ENCODE measurements at regions not wholly inside any gene's neighbourhood (a gene's known extent, or its start where the extent isn't known, plus 50 kb on each side); places are given as distances from the start of the nearest gene placed in this dataset.

DNA sequence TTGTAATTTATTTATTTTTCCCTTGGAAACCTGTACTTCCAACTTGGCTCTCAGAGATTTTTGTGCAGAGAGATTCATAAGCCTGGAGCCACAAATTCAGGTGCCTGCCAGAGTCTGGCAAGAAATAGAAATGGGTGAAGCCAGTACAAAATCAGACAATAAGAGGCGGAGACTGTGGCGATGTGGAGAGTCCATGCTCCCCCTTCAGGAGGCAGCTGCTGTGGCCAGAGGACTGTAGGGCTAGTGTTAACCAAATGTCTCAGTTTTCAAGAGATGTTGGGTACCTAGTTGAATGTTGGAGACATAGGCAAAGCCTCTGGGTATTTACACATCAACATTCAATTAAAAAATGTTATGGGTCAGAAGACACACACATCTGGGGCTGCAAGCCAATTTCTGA is 208.6 kb downstream of the PSAT1 start:
- no peak for DNase-seq

DNA sequence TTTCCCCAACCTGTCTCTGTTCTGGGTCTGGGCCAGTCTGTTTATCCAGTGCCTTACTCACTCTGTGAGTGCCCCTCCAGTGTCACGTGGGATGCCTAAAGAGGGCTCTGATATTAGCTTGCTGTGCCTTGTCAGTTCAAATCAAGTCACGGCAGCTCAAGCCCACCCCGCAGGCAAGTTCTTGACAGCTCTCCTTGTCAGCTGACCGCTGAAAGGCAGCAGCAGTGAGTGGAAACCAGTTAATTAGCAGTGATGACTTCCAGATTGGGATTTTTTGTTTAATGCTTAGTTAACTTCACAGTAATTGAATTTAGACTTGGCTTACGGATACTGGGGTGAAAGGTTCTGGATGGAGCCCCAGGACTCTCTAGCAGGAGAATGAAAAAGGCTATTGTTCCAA is 210.1 kb downstream of the PSAT1 start:
- DNase-seq: no peak

DNA sequence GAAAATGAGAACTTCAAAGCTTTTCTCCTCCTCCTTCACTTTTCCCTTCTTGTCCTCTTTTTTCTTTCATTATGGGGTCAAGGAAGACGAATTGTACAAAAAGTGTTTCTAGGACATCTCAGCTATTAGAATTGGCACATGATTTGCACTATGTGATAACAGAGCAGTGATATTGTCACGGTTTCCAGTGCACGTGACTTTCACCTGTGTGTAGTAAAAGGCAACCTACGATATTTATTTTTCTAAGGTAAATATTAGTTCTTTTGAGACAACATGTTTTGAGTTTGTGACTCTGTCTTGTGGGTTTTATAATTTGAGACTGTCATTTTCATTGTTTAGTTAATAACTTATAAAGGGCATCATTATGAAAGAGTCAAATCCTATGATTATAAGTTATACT is 213.1 kb downstream of the PSAT1 start:
- DNase-seq: no peak

DNA sequence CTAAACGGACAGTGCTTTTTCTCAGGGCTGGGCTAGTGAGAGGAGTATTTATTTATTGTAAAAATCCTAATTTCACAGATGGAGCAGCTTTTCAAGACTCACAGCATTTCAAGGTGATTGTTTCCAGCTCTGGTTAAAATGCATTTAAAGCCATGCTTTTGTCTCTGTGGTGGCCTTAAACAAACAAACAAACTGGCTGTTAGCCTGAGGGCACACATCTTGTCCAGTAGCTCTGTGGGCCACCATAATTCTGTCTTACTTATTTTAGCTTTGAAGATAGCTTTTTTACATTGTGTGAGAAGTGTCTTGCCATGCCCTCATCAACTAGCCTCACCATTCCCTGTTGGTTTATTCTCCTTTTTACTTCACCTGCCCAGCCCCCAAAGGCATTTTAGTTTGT is 218.2 kb downstream of the PSAT1 start:
- DNase-seq: no peak

DNA sequence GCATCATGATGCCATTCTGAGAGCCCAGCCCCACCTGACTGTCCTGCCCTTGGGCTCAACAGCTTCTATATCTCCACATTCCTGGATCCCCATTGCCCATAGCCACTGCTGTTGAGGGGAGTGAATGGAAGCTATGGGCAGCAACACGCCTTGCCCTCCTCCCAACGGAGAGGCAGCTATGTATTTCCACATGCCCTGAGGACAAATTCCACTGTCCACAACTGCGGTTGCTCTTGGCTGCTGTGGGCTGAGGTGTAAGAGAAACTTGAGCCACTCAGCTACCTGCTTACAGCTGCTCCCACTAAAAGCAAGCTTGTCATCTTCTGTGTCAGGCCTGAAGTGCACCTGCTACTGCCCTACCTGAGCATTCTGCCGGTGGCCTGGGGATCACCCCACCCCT is 222.9 kb downstream of the PSAT1 start:
- no peak for DNase-seq

DNA sequence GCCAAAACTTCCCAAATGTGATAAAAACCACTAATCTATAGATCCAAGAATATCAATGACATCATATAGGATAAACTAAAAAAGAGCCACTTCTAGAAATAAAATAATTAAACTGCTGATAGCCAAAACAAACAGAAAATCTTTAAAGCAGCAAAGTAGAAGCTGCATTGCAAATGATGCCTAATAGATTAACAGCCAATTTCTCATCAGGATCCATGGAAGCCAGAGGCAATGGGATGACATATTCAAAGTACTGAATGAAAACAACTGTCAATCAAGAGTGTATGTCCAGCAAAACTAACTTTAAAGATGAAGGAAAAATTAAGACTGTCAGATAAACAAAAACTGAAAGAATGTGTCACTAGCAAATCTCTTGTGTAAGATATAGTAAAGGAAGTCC is 224.8 kb downstream of the PSAT1 start:
- no peak for DNase-seq

DNA sequence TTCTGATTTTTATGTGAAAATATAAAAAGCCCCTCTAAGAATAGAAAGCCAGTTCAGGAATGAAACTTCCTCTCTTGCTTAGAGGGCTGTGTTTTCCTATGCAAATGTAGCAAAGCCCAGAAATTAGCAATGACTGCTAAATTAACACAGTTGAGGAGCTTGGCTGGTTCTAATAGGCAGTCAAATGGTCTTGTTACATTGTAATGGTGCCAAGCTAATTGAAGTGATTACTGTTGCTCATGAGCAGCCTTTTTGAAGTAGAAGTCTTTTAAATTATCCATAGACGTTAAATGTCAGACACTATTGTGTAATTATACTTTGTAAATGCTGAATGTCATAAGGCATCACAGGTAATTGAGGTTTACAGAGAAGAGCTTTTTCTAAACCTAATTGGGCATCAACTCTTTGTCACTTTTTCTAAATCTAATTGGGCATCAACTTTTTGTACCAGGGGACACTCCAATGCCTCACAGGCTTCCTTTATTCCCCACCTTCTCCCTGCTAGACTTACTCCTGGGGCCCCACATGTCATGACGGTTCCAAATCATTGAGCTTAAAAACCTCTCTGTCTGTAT is 229.1 kb downstream of the PSAT1 start:
- DNase-seq: no peak

DNA sequence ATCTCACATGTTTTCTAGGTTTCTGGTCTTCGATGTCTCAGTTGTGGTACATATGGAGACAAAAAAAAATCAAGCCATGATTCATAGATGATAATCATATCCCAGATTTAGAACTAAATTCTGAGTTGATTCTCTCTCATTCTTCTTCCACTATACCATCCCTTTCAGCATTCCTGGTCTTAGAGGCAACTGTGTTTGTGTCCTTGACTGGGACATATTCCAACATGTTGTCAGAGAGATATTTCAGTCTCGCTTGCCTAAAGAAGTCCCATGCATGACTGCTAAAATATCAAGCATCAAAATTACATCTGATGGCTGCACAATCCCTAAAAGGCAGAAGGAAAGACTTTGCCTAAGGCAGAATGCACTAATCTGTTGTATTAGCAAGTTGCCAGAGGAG is 236.6 kb downstream of the PSAT1 start:
- peak; percentile 61 for DNase-seq

DNA sequence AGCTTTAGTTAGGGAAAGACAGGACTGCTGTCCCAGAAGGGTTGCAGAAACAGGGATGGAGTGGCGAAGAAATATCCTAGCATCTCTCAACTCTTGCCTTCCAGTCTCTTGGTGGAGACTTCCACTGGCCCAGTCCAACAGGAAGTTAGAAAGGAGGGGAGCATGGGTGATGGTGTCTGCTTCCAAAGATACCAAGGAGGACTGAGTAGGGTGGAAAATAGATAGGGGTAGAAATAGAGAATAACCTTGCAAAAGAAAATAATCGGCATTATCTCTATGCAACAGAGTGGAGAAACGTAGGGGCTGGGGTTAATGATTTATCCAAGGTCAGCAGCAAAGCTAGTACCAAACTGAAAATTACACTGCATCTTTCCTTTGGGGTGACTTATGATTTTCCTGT is 242.3 kb downstream of the PSAT1 start:
- DNase-seq: no peak

DNA sequence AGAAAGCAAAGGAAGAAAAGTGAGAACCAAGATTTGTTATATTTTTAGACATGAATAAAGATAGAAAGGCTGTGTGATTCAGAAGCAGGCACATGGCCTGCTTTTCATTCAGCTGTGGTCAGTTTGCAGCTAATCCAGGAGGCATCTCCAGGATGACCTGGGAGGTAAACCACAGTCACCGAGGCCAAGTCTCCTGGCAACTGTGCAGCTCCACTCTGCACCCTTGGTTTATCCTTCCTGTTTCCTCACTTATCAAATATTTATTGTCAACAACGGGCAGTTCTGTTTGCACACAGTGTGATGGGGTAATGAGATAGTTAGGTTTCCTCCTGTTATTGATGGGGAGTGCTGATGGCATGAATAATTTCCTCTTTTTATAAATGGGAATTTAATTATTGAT is 243.0 kb downstream of the PSAT1 start:
- peak; percentile 70 for DNase-seq

DNA sequence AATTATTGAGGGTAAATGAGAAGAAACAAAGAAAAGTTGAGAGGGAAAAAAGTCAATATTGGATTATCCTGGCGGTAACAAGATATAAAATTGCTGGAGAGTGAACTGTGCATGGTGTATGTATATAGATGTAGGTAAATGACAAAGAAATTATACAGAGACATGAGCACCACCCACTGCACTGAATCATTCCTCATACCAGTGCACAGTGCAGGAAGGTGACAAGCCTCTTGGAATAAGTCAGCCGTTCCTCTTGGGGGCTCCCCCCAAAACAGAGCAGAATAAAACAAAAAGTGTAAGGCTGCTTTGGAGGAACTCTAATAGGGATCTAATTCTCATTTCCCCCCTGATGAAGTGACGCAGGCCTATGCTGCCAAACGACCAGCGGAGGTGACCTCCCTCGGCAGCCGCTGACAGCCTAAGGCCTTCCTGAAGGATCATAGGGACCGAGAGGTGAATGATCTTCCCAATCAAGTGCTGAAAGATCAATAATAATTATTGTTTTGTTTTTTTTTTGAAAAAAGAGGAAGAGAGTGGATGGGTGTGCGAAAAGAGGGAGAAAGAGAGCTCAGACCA is 245.0 kb downstream of the PSAT1 start:
- no peak for DNase-seq

DNA sequence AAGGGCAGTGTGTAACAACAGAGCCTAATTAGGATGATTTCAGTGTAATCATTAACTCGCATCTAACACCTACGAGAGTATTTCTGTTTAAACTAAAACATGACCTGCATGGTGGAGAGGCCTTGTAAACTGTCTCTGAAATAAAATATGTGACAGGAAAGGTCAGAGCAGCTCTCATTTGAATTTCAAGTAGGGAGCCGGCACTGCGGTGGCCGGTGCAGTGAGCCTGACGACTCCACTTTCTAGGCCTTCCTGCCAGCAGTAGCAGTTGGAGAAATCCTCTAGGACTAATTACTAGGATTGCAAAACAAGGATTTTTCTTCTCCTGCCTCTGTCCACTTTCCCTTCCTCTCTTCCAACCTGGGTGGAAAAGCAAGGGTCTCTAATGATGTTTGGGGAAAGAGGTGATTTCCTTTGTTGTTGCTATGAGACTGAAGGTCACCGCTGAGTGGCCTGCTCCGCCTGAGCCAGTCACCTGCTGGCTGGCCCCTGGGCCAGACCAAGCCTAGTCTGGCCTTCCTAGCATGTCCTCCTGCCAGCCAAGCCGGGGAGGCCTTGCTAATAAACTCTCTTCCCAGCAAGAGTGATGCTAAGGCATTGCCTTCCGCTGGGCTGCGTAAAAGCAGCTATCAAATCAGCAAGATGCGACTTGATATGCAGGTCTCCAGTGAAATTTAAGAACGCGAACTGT is 245.7 kb downstream of the PSAT1 start:
- DNase-seq: no peak

DNA sequence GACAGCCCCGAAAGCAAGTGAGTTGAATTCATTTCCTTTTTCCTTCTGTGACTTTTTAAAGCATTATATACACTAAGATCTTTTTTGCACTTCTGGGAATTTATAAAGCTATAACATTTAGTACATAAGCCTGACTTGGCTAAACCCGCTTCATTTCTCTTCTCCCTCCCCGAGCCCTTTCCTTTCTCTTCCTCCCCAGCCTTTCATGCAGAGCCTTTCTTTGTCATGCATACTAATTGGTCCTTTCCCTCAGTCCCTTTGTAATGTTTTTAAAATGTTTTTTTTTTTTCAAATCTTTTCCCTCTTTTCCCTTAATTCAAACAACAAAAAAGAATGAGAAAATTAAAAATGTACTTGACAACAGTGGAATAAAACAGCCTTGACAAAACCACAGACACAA is 246.4 kb downstream of the PSAT1 start:
- DNase-seq: no peak

DNA sequence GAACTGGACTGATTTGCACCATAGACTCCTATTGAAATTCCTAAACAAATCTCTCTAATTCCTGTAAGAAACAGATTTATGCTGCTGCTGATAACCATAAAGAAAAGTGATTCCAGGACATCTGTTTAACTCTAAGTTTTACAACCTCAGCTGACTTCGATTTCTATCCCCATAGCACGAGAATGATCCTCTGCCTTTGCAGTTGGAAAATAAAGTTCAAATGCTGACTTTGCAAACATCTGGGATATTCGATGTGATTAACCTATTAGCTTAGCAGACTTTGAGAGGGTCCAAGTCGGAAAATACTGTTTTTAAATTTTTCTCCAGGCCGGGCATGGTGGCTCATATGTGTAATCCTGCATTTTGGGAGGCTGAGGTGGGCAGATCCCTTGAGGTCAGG is 247.3 kb downstream of the PSAT1 start:
- DNase-seq: no peak

DNA sequence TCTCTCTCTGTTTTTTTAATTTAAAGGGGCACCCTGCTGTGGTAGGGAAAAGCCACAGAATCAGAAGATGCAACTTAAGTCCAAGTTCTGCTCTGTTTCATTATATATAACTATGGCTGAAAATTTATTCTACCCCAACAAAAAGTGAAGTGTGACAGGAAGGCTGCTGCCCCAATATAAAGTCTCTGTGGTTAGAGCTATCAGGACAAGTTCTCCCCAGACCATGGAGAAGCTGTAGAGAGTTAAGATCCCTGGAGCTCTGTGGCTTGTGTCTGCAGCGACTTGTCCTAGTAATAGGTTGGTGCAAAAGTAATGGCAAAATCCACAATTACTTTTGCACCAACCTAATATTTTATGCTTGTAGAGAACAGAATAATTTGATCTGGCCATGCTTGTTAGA is 250.9 kb downstream of the PSAT1 start:
- DNase-seq: no peak

DNA sequence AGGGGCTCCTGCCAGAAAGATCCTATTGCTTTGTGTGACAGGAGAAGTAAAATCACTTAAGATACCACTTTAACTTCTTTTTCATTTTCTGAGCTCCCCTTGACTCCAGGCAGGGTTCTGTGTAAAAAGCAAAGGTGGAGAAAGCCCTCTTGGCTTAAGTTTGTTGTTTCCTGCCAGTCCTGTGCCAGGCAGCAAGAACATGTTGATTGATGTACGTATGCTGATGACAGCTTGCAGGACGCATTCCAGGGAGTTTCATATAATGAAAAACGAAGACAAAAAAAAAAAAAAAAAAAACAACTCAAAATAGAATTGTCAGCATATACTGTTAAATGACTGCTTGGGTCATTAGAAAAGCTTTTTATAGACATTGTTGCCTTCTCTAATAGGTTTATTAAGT is 251.7 kb downstream of the PSAT1 start:
- DNase-seq: no peak

DNA sequence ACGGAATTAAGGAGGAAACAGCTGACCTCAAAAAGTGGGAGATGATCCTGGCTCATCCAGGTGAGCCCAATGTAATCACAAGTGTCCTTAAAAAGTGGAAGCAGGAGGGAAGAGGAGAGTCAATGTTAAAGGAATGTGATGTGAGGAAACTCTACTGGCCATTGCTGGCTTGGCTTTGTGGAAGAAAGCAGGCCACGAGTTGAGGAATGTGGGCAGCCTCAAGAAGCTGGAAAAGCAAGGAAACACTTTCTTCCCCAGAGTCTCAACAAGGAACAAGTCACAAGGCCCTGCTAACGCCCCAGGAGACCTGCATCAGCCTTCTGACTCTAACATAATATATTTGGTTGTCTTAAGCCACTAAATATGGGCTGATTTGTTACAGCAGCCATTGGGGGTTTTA is 252.8 kb downstream of the PSAT1 start:
- DNase-seq: peak; percentile 31

DNA sequence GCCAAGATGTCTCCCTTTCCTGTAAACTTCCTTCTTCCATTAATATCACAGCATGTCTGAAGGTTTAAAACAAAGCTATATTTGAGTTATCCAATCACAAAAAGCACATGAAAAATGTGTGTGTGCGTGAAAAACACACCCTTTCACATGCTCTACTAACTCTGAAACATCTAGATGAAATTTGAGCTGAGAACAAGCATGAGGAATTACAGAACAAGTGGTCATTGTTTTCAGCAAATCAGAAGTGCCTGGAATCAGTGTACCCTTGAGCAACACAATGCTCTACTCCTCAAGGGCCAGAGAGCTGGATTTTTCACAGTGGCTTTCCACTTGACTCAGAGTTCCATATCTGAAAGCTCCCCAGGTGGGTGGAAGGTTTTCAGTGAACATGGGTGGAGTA is 255.9 kb downstream of the PSAT1 start:
- DNase-seq: no peak

DNA sequence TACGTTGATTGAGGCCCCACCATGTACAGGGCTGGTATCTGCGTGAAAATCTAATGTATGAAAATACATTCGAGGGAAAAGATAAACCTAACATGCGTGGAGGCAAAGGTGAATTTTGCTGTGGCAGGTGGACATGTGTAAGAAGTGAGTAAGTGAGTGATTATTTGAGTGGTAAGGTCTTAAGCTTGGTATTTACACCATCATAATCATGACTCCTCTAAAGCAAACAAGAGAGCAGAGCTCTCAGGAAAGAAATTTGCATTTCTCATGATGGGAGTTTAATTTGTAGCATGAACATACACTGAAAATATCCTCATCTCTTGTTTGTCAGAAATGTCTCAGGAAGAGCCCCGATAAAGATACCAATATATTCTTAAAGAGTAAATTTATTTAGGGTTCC is 260.6 kb downstream of the PSAT1 start:
- no peak for DNase-seq

DNA sequence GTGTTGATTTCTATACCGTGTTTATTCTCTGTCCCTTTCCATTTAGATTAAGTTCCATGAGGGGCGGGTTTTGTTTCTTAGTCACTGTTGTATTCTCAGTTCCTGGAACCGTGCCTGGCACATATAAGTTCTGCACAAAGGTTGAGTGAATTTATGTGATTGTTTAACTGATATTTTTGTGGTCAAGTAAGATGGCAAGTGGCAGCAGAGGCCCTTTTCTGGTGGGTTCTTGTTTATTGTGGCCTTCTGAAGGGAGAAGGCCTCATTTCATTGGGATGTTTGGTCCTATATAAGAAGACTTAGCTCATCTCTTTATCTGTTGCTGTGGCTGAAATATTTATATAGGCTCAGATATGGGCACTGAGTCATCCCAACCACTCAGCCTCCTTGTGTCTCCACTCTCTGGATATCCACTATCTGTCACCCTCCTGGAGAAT is 262.5 kb downstream of the PSAT1 start:
- DNase-seq: peak; percentile 88

DNA sequence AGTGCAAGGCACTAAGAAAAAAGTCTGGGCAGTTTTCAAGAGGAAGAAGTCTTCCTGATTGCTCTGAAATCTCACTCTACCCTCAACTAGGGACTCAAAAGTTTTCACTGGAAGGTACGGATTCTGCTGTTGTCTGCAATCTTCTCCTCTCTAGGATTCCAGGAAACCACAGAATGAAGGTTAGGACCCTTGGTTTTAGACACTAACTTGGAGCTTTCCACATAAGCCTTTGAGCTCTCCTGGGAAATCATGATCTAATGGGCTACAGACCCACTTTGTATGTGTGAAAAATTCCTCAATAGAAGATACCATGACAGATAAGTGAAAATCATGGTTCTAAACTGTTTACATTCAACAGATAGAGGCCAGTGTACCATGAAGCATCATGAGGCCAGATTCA is 265.1 kb downstream of the PSAT1 start:
- peak; percentile 28 for DNase-seq

DNA sequence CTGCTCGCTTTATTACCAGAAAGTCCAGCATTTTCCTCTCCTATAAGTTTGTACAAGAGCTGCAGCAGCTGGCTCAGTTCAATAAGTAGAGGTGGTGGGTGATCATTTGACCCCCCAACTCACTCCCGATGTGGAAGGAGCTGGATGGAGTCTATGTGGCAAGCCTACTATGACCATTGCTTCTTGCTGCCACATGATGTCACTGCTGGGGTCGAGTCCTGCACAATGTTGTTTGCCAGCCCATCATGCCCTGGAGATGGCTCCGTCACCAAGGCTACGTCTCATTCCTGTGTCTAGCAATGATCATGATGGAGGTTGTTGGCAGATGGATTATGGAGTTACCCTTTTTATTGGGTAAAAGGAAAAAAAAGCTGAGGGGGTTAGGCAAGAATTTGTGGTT is 266.3 kb downstream of the PSAT1 start:
- DNase-seq: no peak

DNA sequence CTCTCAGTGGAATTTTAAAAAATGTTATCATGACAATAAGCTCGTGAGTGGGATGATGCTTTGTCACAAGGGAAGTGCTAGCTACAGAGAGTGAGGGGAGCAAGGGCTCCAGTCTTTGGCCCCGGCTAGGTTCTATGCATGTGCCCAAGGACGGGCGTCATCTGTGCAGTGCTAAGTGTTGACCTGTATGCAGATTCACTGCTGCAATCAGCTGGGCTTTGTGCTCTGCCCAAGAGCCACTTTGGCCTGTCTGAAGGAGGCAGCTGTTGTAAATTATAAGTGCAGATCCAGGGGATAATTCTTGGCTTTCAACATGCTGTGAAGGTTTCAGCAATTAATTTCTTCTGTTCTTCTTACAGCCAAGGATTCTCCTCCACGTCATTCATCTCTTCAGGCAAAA is 268.6 kb downstream of the PSAT1 start:
- DNase-seq: no peak

DNA sequence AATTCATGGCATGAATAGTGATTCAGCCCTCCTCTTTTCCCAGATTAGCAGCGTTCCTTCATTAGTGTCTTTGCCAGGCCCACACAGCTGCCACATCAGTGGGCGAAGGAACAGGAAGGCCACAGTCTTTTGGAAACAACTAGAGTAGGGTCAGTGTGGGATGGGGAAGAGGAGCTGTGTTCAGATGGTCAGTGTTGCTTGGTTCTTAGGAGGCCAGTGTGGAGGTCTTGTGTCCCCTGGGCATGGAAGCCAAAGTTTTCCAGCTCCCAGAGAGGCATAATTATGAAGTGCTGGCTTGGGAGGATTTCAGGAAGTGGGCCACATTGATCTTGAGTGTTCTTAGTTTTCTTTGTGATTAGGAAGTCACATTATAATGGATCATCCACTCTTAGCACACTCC is 269.6 kb downstream of the PSAT1 start:
- no peak for DNase-seq

Measured in fibroblast of skin of right biceps (primary cell).